GM18520 (cell line): ENCODE measurements at regions not wholly inside any gene's neighbourhood (a gene's known extent, or its start where the extent isn't known, plus 50 kb on each side); places are given as distances from the start of the nearest gene placed in this dataset.

Experiments
- ATAC-seq: cut with Tn5 transposase; IDR thresholded peaks from one replicate; pipeline ENCODE4 v1.9.1; 2021; ENCODE audit not compliant: unreplicated experiment

- ATAC-seq: no peak
Measured at GRCh38 chr20:11232896-11233295, 559.1 kb upstream of the JAG1 start.

- ATAC-seq: no peak
Measured at GRCh38 chr20:11234181-11234580, 560.4 kb upstream of the JAG1 start.

GRCh38 chr20:11234608-11235007 lies 560.8 kb upstream of the JAG1 start:
- ATAC-seq: no peak

- no peak for ATAC-seq
Measured at GRCh38 chr20:11235058-11235457, 561.3 kb upstream of the JAG1 start.

GRCh38 chr20:11242320-11242719 lies 568.5 kb upstream of the JAG1 start:
- no peak for ATAC-seq

- ATAC-seq: no peak
Measured at GRCh38 chr20:11245431-11245830, 571.6 kb upstream of the JAG1 start.

GRCh38 chr20:11246251-11246775 lies 572.5 kb upstream of the JAG1 start:
- ATAC-seq: no peak

- no peak for ATAC-seq
Measured at GRCh38 chr20:11247046-11248010, 573.5 kb upstream of the JAG1 start.

GRCh38 chr20:11248011-11248409 lies 574.2 kb upstream of the JAG1 start:
- ATAC-seq: no peak

GRCh38 chr20:11248687-11249638 lies 575.2 kb upstream of the JAG1 start:
- no peak for ATAC-seq

GRCh38 chr20:11249683-11250082 lies 575.9 kb upstream of the JAG1 start:
- ATAC-seq: no peak

- no peak for ATAC-seq
Measured at GRCh38 chr20:11252447-11252846, 578.6 kb upstream of the JAG1 start.

- ATAC-seq: no peak
Measured at GRCh38 chr20:11255455-11255854, 581.7 kb upstream of the JAG1 start.

- no peak for ATAC-seq
Measured at GRCh38 chr20:11255860-11256259, 582.1 kb upstream of the JAG1 start.

- ATAC-seq: no peak
Measured at GRCh38 chr20:11260611-11261010, 586.8 kb upstream of the JAG1 start.

GRCh38 chr20:11261533-11262000 lies 587.8 kb upstream of the JAG1 start:
- peak; percentile 49 for ATAC-seq

- no peak for ATAC-seq
Measured at GRCh38 chr20:11266571-11266970, 592.8 kb upstream of the JAG1 start.

- ATAC-seq: no peak
Measured at GRCh38 chr20:11267131-11267761, 593.4 kb upstream of the JAG1 start.

GRCh38 chr20:11267762-11268335 lies 594.0 kb upstream of the JAG1 start:
- no peak for ATAC-seq

GRCh38 chr20:11270566-11270965 lies 596.8 kb upstream of the JAG1 start:
- no peak for ATAC-seq
